ENCODE measurements at regions not wholly inside any gene's neighbourhood (a gene's known extent, or its start where the extent isn't known, plus 50 kb on each side); places are given as distances from the start of the nearest gene placed in this dataset.

GRCh38 chr6:147947521-147947920 is 395.1 kb upstream of the SASH1 start (continued):
- TF ChIP-seq REST (IDR thresholded peaks at IDR 0.05; ENCODE audit: low read depth) (no peak), POLR2A (IDR thresholded peaks at IDR 0.05; ENCODE audit: borderline replicate concordance, extremely low read depth, insufficient read depth, insufficient read length) (no peak), TCF7L2 (IDR thresholded peaks at IDR 0.05; ENCODE audit: borderline replicate concordance, extremely low read depth, insufficient read depth, insufficient read length) (no peak)

GRCh38 chr6:147949981-147950622 is 392.5 kb upstream of the SASH1 start:
- Histone ChIP-seq H3K4me2 (ENCODE audit: low read length) (no peak overlapping the region), H3K79me2 (ENCODE audit: insufficient read depth, low read length) (no peaks in the 10 kb centered on the region), H4K20me1 (ENCODE audit: insufficient read depth) (no peaks in the 10 kb centered on the region), H2AFZ (ENCODE audit: low read depth, low read length, poor library complexity, severe bottlenecking) (no peak overlapping the region), H3K9me3 (ENCODE audit: control insufficient read depth in 1 of 2, insufficient read depth in 1 of 2, low read depth in 1 of 2, low read length in 2 of 2) (no peaks in the 10 kb centered on the region), H3K27me3 (ENCODE audit: insufficient read depth, low read length) (no peaks in the 10 kb centered on the region), H3K4me1 (ENCODE audit: control insufficient read depth in 1 of 2, insufficient read depth in 2 of 2, low read length in 2 of 2) (no peaks in the 10 kb centered on the region), H3K4me3 (replicated peaks in 1 of 2; ENCODE audit: low read depth in 1 of 2, low read length in 2 of 2) (no peak overlapping the region), H3K36me3 (ENCODE audit: control insufficient read depth in 1 of 2, insufficient read depth in 2 of 2, low read length in 2 of 2) (no peaks in the 10 kb centered on the region), H3K9me2 (ENCODE audit: insufficient read depth) (no peaks in the 10 kb centered on the region), H3K27ac (ENCODE audit: low read depth, low read length) (no peak overlapping the region), H3K9ac (ENCODE audit: low read length) (no peak overlapping the region)
- BruUV-seq (replicated peaks), result no TSS peak
- RAD21 ChIA-PET (ENCODE audit: low non-redundant PET in 1 of 2, low total read pairs in 2 of 2, uncharacterized antibody in 2 of 2, unreplicated experiment in 2 of 2), result no interaction called here
- DNase-seq (ENCODE audit: low read depth, low spot score) (no peak), ATAC-seq (no peak)
- CTCF ChIA-PET, result no interaction called here
- no peak for TF ChIP-seq SP1 (IDR thresholded peaks at IDR 0.05; ENCODE audit: low read depth)
- POLR2A ChIA-PET, result no interaction called here
- intact Hi-C loops (cut with micrococcal nuclease), result no loop called here
